NCI-H526 treated with DMSO at 0.1 percent for 48 hours (cell line): ENCODE measurements at regions not wholly inside any gene's neighbourhood (a gene's known extent, or its start where the extent isn't known, plus 50 kb on each side); places are given as distances from the start of the nearest gene placed in this dataset.

ENCODE experiments used
- DNase-seq: peaks from one replicate; lab custom pipeline; 2025; lab: John Stamatoyannopoulos, UW

GRCh38 chr13:77379508-77379907, 52.6 kb upstream of the MYCBP2 start:
- no peak for DNase-seq

DNA sequence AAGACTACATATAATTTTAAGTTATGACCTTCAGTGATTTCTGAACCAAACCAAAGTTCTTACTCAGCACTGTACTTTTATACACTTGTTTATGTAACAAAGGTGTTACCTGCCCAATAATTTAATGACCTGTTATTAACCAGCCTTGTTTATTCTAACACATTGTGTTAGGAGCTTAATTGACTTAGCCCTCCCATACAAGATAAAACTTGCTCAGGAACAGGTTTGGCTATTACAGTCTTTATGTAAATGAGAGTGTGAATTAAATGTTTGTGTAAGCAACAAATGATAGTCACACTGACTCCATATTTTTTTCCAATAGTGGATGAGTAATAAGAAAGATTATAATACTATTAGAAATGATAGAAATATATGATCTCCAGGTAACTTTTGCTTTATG, 51.8 kb upstream of the MYCBP2 start:
- DNase-seq, result no peak

DNA sequence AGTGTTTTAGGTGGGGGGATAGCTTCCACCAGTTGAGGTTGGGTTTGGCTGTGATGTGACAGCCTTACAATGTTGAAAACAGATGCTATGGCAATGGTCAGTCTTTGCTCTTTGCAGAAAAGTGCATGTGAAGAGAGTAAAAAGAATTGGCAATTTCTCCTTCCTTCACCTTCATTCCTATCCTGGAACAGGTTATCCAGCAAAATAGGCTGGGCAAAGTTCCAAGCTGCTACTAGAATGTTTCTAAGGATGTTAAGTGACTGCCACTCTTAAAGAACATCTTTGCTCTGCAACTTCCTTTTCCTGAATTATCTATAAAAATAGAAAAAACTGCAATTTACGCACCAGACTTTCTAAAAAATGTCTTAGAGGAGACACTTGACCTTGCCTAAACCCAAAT, 50.1 kb upstream of the MYCBP2 start:
- no peak for DNase-seq
